Fibroblast of skin of left quadriceps (primary cell): ENCODE measurements at regions not wholly inside any gene's neighbourhood (a gene's known extent, or its start where the extent isn't known, plus 50 kb on each side); places are given as distances from the start of the nearest gene placed in this dataset.

Experiments used
- DNase-seq, 2 experiments: peaks; one replicate each; pipeline ENCODE4 v3.0.0-alpha.2; 2013; ENCODE audit warnings: low read depth in 2 of 2

DNA sequence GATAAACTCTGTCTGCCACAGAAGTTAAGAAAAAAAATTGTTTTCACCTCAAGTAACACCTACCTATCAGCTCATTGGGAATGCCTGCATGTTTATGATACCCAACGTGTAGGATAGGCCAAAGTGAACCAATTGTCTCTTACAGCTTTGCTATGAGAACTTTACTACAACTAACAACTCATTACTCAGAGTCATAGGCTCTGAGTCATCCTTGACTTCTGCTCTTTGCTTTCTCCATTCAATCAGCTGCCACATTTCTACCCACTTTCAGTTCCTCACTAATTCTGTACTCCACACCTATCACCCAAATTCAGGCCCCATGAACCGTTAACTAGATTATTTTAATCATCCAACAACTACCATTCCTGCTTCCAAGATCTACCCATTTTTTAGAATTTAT lies 843.9 kb downstream of the TUSC7 start:
- DNase-seq: no peak

DNA sequence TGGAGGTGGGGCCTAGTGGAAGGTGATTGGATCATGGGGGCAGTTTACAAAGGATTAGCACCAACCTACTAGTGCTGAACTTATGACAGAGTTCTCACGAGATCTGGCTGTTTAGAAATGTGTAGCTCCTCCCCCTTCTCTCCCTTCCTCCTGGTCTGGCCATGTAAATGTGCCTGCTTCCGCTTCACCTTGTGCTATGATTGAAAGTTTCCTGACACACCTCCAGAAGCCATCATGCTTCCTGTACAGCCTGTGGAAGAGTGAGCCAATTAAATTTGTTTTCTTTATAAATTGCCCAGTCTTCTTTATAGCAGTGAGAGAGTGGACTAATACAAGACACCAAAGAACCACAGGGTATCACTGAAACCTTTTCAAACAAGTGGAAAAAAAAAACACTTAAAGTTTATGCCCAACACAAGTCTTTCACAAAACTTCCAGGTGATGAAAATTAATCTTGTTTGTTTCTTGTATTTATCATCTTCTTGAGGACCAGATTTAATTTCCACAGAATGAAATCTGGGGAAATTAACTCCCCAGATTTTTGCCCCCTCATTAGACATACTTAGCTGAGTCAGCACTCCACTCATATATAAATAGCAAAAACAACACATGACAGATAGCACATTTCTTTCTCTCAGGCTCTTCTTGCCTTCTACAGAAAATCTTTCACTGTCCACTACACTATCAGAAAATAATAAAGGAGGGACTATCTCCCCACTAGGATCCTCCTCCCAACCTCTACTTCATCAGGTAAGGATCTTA lies 847.2 kb downstream of the TUSC7 start:
- no peak for DNase-seq

DNA sequence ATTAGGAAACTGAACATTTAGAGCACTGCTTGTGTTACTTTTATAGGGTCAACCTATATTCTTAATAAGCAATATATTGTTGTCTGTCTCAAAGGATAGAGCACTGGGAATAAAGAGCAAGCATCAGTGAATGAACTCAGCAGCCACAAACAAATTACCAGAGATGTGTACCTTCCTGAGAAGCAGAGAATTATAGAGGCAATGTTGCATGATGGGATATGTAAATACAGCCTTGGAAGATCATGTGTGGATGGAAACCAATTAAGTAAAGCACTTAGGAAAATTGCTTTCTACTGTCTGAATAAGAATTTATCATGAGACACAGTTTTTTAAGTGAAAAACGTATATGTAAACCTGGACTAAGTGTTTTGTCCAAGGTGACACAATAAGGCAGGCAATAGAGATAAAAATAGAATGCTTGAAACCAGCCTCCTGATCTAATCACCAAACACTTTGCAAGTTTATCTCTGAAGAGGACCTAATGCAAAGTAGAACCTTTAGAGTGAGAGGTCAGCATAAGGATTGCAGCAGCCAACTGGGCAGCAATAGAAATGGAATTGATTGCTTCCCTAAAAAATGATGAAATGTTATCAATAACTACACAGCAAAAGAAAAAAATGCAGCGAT lies 848.0 kb downstream of the TUSC7 start:
- no peak for DNase-seq

DNA sequence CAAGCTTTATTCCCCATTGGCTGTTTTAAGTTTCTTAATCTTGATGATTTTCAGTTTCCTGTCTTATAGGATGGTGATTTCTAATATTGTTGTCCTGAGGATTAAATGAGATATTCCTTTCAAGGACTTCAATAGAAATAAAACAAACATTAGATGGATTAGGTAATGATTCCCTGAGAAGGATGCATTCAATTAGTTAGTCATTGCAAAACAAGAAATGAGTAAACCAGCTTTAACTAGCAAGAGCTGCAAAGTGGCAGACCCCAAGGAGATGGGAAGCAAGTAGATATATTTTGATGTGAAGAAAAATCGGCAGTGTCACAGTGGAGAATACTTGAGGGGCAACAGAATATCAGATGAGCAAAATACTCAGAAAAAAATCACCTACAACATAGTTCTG lies 849.1 kb downstream of the TUSC7 start:
- DNase-seq: no peak

DNA sequence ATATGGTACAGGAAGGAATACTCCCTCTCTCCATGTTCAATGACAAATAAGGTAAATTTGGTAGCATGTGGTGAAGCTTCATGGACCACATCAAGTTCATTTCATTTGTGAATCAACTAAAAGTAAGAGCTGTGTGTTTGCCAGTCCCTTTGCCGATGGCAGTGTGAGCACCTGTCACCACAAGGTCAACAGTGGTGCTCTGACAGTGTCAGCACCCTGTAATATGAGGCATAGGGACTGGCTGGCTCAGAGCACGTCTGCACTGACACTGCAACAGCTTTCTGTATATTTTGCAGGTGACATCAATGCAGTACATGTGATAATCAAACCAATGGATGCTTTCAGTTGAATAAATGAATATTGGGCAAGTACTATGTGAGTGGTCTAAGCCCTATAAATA lies 852.4 kb downstream of the TUSC7 start:
- no peak for DNase-seq

DNA sequence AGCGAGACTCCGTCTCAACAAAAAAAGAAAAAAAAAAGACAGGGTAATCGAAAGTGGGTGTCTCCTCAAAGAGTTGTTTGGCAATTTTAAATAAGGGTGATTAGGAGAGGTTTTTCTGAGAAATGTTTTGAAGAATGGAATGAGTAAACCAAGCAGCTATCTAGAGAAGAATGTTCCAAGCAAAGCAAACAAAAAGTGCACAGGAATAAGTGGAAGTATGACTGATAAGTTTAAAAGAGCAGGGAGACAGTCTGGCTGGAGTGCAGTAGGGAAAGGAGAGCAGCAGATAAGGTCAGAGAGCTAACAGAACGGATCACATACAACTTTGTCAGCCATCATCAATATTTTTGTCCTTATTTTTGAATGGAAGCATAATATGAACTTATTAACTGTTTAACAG lies 853.5 kb downstream of the TUSC7 start:
- DNase-seq: no peak

DNA sequence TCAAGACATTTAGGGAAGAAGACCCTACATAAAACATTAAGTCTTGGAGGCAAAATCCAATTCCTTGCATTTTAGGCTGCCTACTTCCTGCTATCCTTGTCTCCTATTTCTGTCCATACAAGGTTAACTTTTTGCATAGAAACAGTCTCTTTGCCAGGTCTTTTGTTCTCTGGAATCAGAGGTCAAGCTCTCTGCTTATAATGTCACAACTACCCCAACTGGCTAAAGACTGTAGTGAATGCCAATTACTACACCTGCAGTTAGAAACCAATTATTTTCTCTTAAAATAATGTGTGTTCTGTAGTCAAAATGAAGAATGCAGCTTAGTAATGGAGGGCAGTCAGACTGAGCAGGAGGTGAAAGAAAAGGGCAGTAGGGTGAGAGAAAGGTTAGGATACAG lies 856.2 kb downstream of the TUSC7 start:
- no peak for DNase-seq

DNA sequence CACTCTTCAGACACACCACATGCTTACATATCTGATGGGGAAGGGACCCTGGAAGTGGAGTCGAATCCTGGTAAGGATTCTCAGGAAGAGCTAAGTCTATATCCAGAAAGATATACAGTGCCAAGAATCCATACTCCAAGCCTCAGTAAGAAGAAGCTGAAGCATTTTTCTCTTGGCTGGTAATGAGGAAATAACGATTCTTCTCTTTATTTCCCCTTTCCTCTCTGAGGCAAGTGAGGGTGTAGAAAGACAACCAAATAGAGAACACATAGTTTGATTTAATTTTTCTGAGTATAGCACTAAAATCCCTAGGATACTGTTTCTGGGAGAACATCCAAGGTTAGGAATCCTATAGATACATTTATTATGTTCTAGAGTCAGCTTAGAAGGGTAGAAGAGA lies 857.3 kb downstream of the TUSC7 start:
- no peak for DNase-seq

DNA sequence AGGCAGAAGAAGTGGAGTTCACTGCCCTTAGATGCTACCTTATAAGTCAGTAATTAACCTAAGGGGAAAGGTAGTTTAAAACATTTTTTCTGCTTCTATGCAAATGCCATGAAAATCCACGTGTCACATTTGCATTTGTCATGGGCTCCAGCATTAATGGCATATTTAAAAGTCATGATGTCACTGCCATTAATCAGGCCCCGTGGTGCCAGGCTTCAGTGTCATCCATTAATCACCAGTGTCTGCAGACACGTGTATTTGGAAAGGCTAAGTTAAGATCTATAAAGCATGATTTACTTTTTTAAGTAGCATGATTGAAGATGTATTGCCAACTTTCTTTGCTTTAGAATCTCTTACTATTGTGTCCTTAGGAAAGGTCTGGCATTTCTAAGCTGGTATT lies 857.8 kb downstream of the TUSC7 start:
- no peak for DNase-seq

DNA sequence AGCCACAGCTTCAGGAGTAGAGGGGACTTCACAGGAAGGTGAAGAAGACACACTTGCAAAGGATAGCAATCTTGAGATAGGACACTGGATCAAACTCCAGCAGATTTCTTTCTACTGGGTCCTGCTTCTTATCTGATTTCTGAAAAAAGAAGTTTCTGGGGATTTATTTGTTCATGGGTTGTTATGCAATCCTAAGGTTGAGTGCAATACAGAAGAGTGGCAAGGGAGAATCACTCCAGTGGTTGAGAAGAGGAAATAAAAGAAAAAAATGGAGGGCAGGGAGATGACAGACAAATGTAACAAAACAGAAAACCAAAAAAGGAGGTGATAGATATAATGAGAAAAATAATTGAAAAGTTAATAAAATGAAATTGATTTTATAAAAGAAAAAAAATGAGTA lies 858.3 kb downstream of the TUSC7 start:
- no peak for DNase-seq

DNA sequence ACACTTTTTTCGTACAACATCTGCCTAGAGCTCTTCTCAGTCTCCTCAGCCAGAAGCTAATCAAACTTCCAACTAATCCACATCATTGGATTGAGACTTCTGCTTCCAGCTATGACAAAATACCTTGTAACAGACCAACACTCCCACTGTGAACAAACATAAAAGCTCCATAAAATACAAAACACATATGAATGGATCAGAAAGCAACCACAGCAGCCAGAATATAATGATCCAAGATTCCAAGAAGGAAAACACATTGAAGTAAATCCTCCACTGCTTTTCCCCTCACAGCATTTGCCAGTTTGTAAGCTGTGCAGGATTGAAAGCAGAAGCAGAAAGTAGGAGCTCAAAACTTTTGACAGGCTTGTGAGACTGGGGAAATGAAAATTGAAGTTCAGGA lies 863.2 kb downstream of the TUSC7 start:
- DNase-seq: no peak

DNA sequence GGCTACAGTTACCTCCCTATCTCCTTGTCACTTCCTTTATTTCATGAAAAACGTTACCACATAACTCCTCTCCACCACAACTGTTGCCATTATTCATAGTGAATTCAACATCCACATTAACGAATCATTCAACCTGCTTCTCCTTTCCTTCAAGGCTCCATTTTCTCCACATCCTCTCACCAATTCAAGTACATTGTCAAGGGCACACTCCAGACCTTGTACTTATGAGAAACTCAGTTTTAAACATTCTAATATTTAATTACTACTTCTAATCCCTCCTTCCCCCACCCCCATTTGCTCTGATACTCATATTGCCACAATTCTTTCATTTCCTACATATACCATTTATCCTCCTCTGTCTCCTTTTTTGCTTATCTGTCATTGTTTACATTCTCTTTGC lies 871.2 kb downstream of the TUSC7 start:
- no peak for DNase-seq

DNA sequence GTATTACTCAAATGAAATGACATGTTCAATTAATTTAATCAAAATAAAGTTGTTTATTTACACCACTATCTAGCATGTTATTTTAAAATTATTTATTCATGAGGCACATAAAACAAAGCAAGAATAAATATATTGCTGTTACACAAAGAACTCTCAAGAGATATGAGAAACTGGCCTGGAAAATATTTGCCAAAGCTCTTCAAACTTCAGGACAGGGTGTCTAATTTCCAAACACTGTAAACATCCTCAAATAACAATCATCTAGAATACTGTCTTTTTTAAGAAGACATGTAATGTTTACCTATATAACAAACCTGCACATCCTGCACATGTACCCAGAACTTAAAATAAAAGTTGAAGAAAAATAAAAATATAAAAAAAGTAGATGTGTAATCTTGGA lies 876.6 kb downstream of the TUSC7 start:
- no peak for DNase-seq

DNA sequence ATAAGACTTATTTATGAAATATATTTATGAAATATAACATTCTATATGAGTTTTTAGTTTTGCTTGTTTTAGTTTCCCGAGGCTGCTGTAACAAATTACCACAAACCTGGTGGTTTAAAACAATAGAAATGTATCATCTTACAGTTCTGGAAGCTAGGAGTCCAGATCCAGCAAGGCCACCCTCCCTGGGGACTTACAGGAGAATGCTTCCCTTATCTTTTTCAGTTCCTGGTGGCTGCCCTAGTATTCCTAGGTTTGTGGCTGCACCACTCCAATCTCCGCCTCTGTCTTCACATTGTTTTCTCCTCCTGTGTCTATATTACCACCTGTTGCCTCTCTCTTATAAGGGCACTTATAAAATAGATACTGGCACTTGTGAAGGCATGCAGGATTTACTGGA lies 877.8 kb downstream of the TUSC7 start:
- DNase-seq: no peak

DNA sequence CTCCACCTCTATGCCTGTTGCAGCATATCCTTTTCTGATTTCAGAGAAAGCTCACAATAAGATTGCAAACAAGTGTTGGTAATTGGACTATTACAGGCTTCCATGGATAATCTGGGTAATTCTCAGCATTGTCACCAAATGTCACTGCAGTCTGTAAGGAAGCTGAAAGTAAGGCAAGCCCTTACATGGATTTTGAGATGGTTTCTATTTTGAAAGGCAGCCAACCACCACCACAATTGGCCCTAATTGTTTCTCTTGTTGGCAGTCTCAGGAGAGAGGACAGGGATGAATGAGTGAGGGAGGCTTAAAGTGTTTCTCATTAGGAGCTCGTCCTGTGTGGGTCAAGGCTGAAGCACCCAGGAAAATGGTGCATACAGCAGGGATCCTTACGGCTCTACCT lies 879.9 kb downstream of the TUSC7 start:
- no peak for DNase-seq

DNA sequence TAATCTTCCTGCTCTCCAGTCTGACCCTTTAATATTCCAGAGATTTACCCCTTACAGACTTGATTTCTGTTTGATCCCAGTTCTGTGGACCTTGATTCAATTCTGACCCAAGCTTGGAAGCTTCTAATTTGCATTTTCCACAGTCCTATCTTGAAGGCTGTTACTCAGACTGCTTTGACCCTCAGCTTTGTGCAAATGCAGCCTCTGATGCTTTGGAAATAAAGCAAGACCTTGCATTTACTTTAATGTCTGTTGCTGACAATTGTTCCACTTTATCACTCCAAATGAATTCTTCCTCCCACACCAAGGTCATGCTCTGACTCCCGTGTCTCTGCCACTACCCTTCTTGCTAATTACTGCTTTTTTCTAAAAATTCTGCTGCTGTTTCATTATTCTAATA lies 886.0 kb downstream of the TUSC7 start:
- no peak for DNase-seq

DNA sequence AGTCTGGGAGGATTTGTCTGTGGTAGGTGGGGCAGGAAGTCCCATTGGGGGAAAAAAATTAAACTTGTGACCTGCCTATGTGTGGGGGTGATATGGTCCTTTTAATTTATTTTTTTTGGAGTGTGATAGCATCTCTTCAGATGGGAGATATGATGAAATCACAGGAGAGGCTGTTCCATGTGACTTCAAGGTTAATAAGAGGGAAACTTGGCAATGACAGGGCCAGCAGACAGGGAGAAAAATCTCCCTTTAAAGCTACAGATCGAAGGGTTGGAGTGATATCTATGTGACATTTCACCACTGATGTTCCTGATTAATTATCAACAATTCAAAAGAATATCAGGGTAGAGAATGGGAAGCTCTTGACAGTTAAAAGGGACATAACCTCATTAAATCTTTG lies 886.9 kb downstream of the TUSC7 start:
- DNase-seq: no peak

DNA sequence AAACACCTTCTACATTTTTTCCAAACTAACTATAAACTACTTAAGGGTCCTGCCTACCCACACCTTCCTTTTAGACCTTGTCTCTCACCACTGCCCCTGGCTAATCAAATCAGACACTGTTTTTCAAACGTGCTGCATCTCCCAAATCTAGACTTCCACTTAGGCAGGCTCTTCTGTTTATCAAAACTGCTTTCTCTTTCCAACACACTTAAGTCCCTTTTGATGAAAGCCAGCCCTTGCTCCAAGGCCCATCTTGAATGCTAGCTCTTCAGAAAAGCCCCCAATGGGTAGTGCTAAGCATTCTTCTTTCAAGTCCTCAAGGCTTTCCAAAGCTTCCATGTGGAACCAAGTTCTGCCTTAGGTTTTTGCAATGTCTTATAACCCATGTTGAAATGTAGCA lies 888.3 kb downstream of the TUSC7 start:
- DNase-seq: no peak

DNA sequence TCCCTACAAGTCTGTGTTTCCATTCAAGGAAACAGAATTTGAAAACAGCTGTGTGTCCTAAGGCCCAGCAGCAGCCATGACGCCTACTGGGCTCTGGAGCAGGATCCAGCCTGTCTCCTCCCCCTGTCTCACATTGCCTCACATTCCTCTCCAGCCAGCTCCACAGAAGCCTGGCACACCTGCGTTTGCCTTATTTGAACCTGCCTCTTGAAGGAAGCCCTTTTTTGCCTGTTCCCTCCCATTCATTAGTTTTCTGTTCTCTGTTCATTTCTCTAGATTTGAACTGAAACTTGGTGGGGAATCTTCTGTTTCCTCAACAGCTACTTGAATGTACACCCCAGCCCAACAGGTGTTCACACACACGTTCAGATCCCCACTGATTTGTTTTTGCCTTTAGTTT lies 890.5 kb downstream of the TUSC7 start:
- DNase-seq: no peak

DNA sequence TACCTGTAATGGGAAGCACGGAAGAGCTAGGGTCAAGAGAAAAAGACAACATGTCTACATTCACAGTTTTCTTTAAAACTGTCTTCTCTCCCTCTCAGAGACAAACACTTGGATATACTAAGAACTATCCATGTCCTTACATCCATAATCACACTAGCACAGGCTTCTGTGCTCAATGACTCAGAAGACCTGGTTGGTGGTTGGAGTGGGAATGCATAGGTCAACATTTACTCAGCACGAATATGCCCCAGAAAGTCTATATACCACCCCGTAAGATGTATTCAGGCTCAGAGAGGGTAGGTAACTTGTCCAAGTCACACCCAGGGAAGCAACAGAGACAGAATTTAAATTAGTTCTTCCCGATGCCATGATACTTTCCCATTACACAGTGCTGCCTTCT lies 891.1 kb downstream of the TUSC7 start:
- no peak for DNase-seq

DNA sequence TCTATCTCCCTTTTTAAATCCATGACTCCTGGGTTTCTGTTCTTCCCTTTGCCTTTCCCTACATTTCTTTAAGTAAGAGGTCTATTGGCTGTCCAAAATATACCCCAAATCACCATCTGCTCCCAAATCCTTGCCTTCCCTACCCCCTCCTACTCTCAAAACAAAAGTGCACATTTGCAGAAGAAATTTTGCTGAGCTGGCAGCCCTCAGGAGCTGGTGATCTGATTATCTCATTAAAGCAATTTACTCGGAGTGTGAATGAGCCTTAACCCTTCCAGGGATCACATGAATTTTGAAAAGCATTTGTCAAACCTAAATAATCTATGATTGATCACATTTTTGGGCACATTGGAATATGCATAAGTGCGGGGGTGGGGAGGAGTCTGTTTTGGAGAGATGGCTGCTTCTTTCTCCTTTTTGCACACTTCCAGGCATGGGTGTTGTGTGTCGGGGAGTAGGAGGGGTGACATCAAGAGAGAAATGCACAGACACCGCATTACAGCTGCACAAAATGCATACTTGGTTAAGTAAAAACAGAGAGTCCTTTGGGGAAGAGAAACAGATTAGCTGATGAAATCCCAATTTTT lies 892.6 kb downstream of the TUSC7 start:
- no peak for DNase-seq

DNA sequence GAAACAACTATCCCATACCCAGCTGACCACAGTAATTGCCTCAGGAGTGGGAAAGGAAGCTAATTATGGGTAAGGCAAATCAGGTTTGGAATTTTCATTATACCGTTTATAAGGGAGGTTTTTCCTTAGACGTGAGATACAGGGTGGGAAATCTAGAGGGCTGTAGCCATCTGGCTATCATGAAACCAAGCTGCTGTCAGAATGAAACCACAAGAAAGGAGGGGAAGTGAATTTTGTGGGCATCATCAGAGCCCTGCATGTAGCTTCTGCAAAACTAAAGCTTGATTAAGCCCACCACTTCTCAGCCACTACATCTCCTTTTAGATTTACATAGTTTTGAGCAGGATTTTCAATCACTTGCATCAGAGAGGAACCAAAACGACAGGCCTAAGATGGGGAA lies 893.5 kb downstream of the TUSC7 start:
- no peak for DNase-seq

DNA sequence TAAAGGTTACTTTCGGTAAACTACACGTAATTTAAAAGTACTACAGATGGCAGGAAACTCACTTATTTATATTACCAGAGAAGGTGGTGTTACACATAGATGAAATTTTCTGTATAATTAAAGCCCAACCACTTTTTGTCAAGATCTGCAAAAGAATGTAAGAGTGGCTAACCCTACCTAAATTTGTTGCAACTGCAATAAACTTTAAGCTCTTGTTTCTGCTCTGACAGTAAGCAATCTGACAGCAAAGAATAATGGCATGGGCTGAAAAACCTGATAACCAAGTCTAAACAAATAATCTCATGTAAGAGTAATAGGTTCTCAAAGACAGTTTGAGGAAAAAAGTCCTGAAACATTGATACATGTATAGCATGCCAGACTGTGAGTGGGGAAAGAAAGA lies 897.3 kb downstream of the TUSC7 start:
- peak; percentile 16 to 33 for DNase-seq

DNA sequence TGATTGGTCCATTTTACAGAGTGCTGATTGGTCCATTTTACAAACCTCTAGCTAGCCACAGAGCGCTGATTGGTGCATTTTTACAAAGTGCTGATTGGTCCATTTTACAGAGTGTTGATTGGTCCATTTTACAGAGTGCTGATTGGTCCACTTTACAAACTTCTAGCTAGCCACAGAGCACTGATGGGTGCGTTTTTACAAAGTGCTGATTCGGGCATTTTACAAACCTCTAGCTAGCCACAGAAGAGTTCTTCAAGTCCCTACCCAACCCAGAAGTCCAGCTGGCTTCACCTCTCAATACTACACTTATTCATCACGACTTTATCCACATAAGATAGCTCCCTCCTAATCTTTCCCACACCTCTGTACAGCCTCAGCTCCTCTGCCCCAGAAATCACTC lies 899.8 kb downstream of the TUSC7 start:
- no peak for DNase-seq
